Tibial artery (tissue), 4 donors: ENCODE measurements at regions not wholly inside any gene's neighbourhood (a gene's known extent, or its start where the extent isn't known, plus 50 kb on each side); places are given as distances from the start of the nearest gene placed in this dataset.

ENCODE experiments used
- DNase-seq, 2 donors: peaks; one replicate each; pipeline ENCODE4 v3.0.0-alpha.2; 2019
- H3K27ac ChIP-seq, 2 donors: fragments of 200-600 bp; sonication (generic) in 1 of 2; 1 replicate in 1 of 2; 2 replicates in 1 of 2; pipeline ENCODE4 v1.5.1; 2018 to 2019; ENCODE audit warnings: mild to moderate bottlenecking in 1 of 2
- H3K27me3 ChIP-seq, 2 donors: fragments of 200-600 bp; sonication (generic) in 1 of 2; one replicate each; pipeline versions ENCODE4 v1.5.1 to v1.6.0; 2016 to 2019
- H3K36me3 ChIP-seq, 3 donors: fragments of 200-600 bp; sonication (generic) in 2 of 3; one replicate each; pipeline ENCODE4 v1.5.1; 2016 to 2019; ENCODE audit warnings: mild to moderate bottlenecking in 2 of 3
- H3K4me1 ChIP-seq, 4 donors: fragments of 200-600 bp; sonication (generic) in 2 of 4; 1 replicate in 3 of 4; 2 replicates in 1 of 4; pipeline ENCODE4 v1.5.1; 2016 to 2019
- H3K4me3 ChIP-seq, 2 donors: fragments of 200-600 bp; sonication (generic) in 1 of 2; 1 replicate in 1 of 2; 2 replicates in 1 of 2; pipeline ENCODE4 v1.5.1; 2018 to 2019; ENCODE audit warnings: mild to moderate bottlenecking in 2 of 2
- H3K9me3 ChIP-seq, 3 donors: fragments of 200-600 bp; sonication (generic) in 1 of 3; one replicate each; pipeline ENCODE4 v1.5.1; 2016 to 2019
- intact Hi-C: fragments of 100-400 bp; cut with DNase I; formaldehyde crosslinking; loops from one replicate; pipeline ENCODE4 v1.15.0; 2023; ENCODE audit warnings: low total_unique reads
- TF ChIP-seq, protein P1 (sequence below), 2 experiments: fragments of 200-600 bp in 1 of 2; fragments of 450-650 bp in 1 of 2; IDR thresholded peaks; one replicate each; pipeline ENCODE4 v1.5.1; 2017 to 2019; ENCODE audit warnings: antibody characterized with exemption in 2 of 2, mild to moderate bottlenecking in 1 of 2, moderate library complexity in 1 of 2

DNA sequence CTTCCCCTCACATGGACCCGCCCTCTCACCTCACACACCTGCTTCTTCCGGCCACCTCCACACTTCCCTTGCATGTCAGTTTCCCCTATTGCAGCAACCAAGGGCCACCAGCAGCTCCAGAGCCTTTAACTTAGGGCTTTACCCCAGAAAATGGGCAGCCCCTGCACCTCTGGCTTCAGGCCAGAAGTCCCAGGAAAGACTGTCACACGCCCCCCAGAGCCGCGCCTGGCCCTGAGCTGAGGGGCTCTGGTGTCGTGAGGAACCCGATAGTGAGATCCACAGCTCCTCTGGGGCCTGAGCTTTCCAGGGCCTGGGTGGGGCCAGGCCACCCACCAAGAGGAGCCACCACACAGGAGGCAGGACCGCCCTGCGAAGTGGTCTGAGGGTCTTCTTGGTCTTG is 182.4 kb downstream of the DLL1 start:
- Histone ChIP-seq H3K4me1 (no peaks in the 10 kb centered on the region), H3K27ac (no peak overlapping the region), H3K4me3 (no peak overlapping the region), H3K9me3 (no peaks in the 10 kb centered on the region), H3K36me3 (no peaks in the 10 kb centered on the region), H3K27me3 (peaks cover 0 to 25% of the 10 kb centered on the region in 2 donors)
- TF ChIP-seq, protein P1, sequence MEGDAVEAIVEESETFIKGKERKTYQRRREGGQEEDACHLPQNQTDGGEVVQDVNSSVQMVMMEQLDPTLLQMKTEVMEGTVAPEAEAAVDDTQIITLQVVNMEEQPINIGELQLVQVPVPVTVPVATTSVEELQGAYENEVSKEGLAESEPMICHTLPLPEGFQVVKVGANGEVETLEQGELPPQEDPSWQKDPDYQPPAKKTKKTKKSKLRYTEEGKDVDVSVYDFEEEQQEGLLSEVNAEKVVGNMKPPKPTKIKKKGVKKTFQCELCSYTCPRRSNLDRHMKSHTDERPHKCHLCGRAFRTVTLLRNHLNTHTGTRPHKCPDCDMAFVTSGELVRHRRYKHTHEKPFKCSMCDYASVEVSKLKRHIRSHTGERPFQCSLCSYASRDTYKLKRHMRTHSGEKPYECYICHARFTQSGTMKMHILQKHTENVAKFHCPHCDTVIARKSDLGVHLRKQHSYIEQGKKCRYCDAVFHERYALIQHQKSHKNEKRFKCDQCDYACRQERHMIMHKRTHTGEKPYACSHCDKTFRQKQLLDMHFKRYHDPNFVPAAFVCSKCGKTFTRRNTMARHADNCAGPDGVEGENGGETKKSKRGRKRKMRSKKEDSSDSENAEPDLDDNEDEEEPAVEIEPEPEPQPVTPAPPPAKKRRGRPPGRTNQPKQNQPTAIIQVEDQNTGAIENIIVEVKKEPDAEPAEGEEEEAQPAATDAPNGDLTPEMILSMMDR (IDR thresholded peaks at IDR 0.05), result no peak
- peak; percentile 8 to 52 for DNase-seq
- intact Hi-C loops, result no loop called here

DNA sequence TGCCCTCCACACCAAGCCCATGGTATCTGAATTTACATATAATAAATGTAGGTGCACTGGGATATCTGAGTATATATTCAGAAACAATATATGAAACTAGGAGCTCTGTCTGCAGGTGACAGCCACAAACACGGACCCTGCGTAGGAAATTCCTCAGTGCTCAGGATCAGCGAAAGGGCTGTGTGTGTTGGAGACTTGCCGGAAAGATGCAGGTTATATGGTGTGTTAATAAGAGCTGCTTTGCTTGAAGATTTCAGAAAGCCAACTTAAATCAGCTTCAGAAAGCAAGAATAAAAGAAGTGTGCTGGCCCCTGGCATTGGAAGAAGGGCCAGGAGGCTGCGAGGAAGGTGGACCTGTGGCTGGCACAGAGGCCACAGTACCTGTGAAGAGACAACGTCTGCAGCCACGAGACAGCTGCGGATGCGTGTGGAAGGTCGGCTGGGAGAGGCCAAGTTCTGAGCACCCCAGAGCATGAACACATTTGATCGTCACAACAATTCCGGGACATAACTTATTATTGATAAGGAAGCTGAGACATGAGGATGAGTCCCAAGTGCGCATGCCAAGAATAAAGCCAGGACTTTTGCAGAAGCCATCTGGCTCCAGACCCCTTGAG is 183.2 kb downstream of the DLL1 start:
- TF ChIP-seq, protein P1 (IDR thresholded peaks at IDR 0.05), result no peak
- no peak overlapping the region for H3K27ac ChIP-seq
- H3K36me3 ChIP-seq, result no peaks in the 10 kb centered on the region
- H3K4me3 ChIP-seq, result no peak overlapping the region
- intact Hi-C loops, result no loop called here
- H3K27me3 ChIP-seq, result peaks cover 0 to 25% of the 10 kb centered on the region in 2 donors
- no peaks in the 10 kb centered on the region for H3K4me1 ChIP-seq
- DNase-seq, result peak; percentile 6 to 24
- H3K9me3 ChIP-seq, result no peaks in the 10 kb centered on the region

DNA sequence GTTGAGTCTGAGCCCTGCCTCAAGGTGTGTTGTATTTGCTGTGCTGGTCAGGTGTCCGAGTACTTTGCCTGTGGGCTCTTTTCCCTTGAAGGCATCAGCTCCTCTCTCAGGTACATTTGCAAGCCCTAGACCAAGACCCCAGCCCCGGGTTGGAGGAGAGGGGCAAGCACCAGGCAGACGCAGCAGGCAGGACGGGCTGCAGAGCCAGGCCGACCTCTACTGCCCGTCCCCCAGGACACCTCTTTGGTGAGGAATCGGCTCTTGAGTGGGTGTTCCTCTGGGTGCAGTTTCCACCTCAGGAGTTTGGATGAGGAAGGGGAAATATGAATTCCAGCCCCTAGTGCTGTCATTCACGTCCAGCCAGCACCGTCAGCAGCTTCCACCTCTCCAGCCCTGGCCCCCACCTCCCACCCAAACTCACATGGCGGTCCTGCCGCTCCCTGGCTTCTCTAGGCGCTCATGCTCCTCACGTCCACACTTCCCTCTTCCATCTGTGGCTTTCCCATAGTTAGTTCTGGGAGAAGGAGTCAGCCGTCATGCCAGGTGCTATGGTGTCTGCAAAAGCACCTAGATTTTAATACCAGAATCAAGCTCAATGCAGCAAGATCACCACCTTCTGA is 183.9 kb downstream of the DLL1 start:
- intact Hi-C loops, result no loop called here
- peak; percentile 15 to 56 for DNase-seq
- no peak overlapping the region for H3K4me3 ChIP-seq
- H3K4me1 ChIP-seq, result no peaks in the 10 kb centered on the region
- H3K27me3 ChIP-seq, result peaks cover 0 to 25% of the 10 kb centered on the region in 2 donors
- TF ChIP-seq, protein P1 (IDR thresholded peaks at IDR 0.05), result no peak
- no peaks in the 10 kb centered on the region for H3K9me3 ChIP-seq
- no peaks in the 10 kb centered on the region for H3K36me3 ChIP-seq
- H3K27ac ChIP-seq, result no peak overlapping the region

DNA sequence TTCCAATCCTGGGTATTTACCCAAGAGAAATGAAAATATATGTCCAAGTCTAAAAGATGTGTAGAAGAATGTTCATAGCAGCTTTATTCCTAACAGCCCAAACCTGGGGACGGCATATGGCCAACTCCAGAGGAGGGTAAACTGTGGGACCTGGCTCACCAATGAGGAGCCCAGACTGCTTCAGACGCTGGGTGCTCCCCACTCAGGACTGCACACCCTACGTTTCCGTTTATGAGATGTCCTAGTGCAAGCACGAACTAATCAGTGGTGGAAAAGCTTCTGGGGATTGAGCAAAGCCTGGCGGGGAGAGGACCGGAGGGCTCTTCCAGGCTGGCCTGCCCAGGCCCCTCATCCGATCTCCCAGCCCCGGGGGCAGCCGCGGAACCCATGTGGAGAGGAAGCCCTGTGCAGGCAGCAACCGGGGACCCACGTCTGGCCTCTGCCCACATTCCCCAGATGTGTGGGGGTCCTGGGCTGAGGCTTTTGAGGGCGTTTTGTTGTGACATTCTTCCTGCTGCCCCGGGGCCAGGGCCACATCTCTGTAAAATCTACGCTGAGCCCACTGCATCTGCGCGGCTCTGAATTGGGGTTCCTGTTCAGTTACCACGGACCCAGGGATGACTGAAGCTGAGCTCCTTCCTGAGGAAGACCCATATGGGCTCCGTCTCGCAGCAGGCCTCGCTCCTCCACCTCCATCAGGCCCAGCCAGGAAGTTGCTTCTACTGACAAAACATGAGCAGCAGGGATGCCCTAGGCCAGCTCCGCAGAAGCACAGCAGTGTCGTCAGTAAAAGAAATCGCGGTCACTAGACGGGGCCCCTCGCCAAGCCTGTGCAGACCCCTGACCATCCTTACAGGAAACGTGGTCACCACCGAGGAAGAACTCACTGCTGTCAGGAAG is 188.0 kb downstream of the DLL1 start:
- no peak overlapping the region for H3K27ac ChIP-seq
- H3K36me3 ChIP-seq, result no peaks in the 10 kb centered on the region
- no peaks in the 10 kb centered on the region for H3K4me1 ChIP-seq
- H3K27me3 ChIP-seq, result peaks cover 0 to 12% of the 10 kb centered on the region in 2 donors
- no peaks in the 10 kb centered on the region for H3K9me3 ChIP-seq
- H3K4me3 ChIP-seq, result no peak overlapping the region
- TF ChIP-seq, protein P1 (IDR thresholded peaks at IDR 0.05), result no peak
- DNase-seq, result peak; percentile 10 to 46
- intact Hi-C loops, result no loop called here

DNA sequence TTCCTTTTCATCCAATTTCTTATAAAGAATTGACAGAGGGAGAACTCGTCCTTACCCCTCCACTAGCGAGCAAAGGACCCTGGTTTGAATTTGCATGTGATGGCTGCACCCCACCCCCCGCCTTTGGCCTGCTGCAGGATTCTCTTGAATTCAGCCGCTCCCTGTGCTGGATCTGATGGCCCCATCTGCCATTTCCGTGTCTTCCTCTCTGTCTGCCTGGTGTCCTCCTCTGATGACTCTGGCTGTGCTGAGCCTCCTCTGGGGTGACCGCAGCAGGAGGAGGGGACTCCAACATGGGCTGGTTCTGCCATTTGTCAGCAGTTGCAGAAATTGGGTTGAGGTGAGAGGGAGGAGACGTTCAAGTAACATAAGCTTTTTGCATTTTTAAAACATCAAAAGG is 188.8 kb downstream of the DLL1 start:
- TF ChIP-seq, protein P1 (IDR thresholded peaks at IDR 0.05), result no peak
- H3K27me3 ChIP-seq, result peaks cover 0 to 8% of the 10 kb centered on the region in 2 donors
- intact Hi-C loops, result no loop called here
- no peaks in the 10 kb centered on the region for H3K4me1 ChIP-seq
- H3K27ac ChIP-seq, result no peak overlapping the region
- peak in 1 of 2 donors; percentile 23 for DNase-seq
- no peak overlapping the region for H3K4me3 ChIP-seq
- H3K36me3 ChIP-seq, result no peaks in the 10 kb centered on the region
- H3K9me3 ChIP-seq, result no peaks in the 10 kb centered on the region
